NT2/D1 (cell line): ENCODE measurements at regions not wholly inside any gene's neighbourhood (a gene's known extent, or its start where the extent isn't known, plus 50 kb on each side); places are given as distances from the start of the nearest gene placed in this dataset.

Experiments
- YY1 ChIP-seq: IDR thresholded peaks from 2 replicates; pipeline ENCODE4 v1.6.1; 2011; ENCODE audit not compliant: insufficient read length, insufficient read depth
- ZNF274 ChIP-seq: IDR thresholded peaks from 2 replicates; pipeline ENCODE4 v1.6.1; 2011; ENCODE audit warnings: mild to moderate bottlenecking, low read depth, low read length

- TF ChIP-seq ZNF274 (no peak), YY1 (no peak)
Measured at GRCh38 chr6:8764733-8765132, 329.4 kb upstream of the SLC35B3 start.
